ENCODE measurements at regions not wholly inside any gene's neighbourhood (a gene's known extent, or its start where the extent isn't known, plus 50 kb on each side); places are given as distances from the start of the nearest gene placed in this dataset.

DNA sequence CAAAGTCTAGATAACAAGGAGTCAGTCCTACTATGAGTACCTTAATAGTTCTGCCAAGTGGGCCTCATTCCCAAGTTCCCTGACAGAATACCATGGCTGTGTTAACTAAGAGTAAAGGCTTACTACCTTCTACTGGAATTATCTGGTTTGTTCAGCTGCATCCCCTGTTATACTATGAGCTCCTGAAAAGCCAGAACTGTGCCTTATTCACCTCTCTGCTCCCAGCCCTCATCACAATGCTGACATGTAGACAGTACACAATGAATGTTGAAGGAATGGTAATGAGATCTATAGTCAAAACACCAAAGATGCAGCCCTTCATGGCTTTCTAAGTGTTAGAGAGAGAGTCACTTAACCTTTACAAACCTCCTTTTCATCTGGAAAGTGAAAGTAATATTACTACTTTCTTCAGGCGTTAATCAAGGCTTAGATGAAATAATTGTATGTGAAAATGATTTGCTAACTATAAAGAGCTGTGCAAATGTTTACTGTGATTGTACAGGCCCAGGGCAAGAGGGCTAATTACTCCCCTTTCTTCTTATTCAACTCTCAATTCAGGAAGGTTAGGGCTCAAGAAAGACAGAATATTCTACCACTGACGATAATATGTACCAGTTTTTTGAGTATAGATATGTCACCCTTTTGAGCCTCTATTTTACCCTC is 70.3 kb upstream of the MROH9 start:
- DNase-seq = no peak

DNA sequence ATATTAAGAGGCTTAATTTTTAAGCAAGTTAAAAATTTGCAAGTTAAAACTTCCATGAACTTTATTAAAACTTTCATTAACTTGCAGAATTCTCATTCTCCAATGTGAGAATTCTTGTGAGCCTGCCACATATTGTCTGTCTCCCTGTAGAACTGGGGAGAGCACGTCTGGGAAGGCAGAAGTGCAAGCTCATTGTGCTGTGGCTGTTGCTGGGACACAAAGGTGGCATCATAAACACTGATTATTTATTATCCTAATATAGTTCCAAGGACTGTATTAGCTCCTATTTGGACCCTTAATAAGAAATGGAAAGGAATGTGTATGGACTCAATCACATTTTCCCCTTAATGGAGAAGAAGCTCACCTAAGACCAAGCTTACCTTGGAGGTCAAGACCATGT is 68.7 kb upstream of the MROH9 start:
- no peak for DNase-seq

DNA sequence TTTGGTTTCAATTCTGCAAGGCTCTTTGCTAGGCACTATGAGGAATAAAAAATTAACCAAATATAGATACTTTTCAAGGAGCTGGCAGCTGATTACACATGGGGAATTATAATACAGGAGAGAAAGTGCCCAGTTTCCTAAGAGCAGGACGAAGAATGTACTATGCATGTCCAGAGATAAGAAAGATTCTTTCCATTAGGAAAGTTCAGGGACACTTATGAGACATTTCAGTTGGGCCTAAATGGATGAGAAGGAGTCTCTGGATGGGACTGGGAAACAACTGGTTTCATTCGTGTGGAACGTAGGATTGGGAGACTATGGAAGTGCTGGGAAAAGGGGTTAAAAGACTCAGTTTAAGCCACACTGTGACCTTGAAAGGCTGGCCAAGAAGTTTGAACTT is 63.5 kb upstream of the MROH9 start:
- no peak for DNase-seq

DNA sequence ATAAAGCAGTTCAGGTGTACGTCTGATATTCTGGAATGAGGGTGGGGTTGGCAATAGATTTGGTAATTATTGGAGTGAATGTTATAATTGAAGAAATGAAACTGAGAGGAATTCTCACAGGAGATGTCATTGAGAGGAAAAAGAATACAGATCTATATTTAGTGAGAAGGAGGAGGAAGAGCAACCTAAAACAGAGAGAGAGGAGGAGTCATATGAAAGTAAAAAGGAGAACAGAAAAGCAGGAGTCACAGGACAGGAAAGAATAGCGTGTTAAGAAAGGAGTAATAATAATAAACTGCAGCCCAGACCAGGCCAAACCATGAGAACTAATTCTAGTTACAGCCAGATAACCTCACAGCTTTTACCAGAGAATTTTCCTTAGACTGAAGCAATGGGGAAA is 62.7 kb upstream of the MROH9 start:
- DNase-seq = no peak

DNA sequence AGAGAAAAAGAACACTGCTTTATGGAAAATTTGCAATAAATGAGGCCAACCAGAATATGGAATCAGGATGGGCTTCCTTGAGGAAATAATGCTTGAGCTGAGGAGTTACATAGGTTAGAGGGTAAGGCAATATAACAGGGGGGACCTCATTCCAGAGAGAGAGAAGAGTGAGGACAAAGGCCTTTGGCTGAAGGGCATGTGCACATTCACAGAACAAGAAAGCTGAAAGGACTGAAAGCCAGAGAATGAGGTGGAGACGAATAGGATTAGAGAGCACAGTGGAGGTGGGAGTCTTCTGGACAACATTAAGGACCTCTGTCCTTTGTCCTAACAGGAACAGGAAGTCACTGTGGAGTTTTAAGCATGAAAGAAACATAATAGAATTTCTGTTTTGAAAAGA is 60.7 kb upstream of the MROH9 start:
- no peak for DNase-seq

DNA sequence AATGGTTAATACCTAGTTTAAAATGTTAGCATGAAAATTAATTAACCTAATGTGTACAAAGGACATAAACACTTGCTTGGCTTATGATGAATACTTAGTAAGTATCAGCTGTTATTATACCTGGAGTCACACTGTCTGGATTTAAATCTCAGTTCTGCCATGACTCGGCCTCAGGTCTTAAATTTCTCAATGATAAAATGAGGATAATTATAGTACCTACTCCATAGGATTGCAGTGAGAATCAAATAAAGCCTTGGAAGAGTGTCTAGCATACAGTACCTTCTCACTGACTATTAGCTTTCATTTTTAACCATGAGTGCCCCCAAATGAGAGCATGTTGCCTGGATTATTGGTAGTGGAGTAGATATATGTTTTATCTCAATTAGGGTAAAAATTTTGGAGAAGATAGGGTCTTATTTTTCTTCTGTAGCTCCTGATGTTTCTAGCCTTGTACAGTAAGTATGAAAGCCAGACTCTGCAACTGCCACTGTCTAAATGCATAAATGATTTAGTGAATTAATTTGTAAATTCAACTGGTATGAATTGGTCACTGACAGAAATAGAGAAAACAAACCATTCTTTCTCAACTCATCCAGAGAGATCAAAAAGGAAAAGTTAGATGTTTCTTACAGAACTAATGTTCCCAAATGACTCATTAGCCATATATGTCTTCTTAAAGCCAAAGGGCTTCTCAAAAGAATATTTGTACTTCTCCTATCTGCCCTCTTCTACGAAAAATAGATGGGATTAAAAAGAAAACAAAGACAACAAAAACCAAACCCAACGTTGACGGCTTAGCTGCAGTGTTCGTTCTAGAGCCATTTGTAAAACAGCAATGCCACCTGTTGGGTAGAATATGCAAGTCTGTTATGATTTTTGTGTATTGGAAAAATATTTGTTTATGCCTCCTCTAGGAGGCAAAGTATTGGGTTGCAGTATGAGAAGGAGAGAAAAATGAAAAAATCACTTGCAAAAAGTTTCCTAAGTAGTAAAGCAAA is 53.8 kb upstream of the MROH9 start:
- DNase-seq = peak in 1 of 2 donors; percentile 9

Measured in inflammatory macrophage treated with lipopolysaccharide for 1 hour (primary cell).